OCI-LY1 (cell line): ENCODE measurements at regions not wholly inside any gene's neighbourhood (a gene's known extent, or its start where the extent isn't known, plus 50 kb on each side); places are given as distances from the start of the nearest gene placed in this dataset.

Experiments used
- EZH2 ChIP-seq: fragments of 200-600 bp; sonication (generic), shearing (Covaris generic); IDR thresholded peaks from 2 replicates; pipeline ENCODE4 v1.8.0; 2017; ENCODE audit warnings: borderline replicate concordance, mixed run types, mild to moderate bottlenecking, antibody characterized with exemption, low read length, moderate library complexity, mixed read lengths
- TF ChIP-seq, protein P1 (sequence below): fragments of 200-600 bp; sonication (generic), shearing (Covaris generic); IDR thresholded peaks from 2 replicates; pipeline ENCODE4 v1.5.1; 2017; ENCODE audit warnings: mild to moderate bottlenecking, antibody characterized with exemption, low read length, moderate library complexity, mixed read lengths

DNA sequence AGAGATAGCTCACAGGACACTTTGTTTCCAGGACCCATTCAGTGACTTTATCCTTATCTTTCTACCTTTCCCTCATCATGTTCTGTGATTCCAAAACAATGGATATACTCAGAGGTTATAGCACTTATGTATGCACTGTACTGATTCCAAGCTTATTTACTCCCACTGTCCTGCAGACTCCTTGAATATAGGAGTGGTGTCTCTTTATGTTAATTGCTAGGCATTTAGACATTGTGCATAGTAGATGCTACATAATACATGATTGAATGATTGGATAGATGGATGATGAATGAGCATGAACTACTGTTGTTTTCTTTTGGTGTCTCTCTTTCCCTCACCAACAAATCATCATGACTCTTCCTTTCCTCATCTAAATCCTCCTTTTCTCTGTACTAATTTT lies 279.1 kb upstream of the RAG2 start:
- TF ChIP-seq, protein P1, sequence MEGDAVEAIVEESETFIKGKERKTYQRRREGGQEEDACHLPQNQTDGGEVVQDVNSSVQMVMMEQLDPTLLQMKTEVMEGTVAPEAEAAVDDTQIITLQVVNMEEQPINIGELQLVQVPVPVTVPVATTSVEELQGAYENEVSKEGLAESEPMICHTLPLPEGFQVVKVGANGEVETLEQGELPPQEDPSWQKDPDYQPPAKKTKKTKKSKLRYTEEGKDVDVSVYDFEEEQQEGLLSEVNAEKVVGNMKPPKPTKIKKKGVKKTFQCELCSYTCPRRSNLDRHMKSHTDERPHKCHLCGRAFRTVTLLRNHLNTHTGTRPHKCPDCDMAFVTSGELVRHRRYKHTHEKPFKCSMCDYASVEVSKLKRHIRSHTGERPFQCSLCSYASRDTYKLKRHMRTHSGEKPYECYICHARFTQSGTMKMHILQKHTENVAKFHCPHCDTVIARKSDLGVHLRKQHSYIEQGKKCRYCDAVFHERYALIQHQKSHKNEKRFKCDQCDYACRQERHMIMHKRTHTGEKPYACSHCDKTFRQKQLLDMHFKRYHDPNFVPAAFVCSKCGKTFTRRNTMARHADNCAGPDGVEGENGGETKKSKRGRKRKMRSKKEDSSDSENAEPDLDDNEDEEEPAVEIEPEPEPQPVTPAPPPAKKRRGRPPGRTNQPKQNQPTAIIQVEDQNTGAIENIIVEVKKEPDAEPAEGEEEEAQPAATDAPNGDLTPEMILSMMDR = no peak
- no peak for TF ChIP-seq EZH2
